ENCODE measurements at regions not wholly inside any gene's neighbourhood (a gene's known extent, or its start where the extent isn't known, plus 50 kb on each side); places are given as distances from the start of the nearest gene placed in this dataset.
"Not testable (repeated sequence)": the region's sequence is repeated elsewhere in the genome, so short reads cannot be mapped to it uniquely, and the experiment has no call there.

GRCh38 chr4:67327245-67328017 is 217.9 kb downstream of the CENPC start:
- no peak for TF ChIP-seq EZH2phosphoT487 (IDR thresholded peaks at IDR 0.05; ENCODE audit: borderline replicate concordance, low read depth, low read length)
- peak; percentile 98 for TF ChIP-seq CTCF (conservative IDR thresholded peaks at IDR 0.05; ENCODE audit: low read length)
- POLR2A ChIA-PET = interaction anchor here (0.7 kb wide), 1 partner anchor 178 kb away, joined by 3 read pairs; no protein-coding TSS in a partner anchor
- DNase-seq (ENCODE audit: low spot score) = peak; percentile 70
- intact Hi-C loops (cut with micrococcal nuclease; ENCODE audit: unreplicated experiment) = loop anchor here (2.0 kb wide), 1 partner anchor 239 kb away; no protein-coding TSS in a partner anchor
- Histone ChIP-seq H2AFZ (ENCODE audit: low read length) (no peak overlapping the region), H3K4me1 (ENCODE audit: insufficient read depth, low read length, poor library complexity, severe bottlenecking) (no peaks in the 10 kb centered on the region), H3K4me2 (ENCODE audit: low read length) (no peak overlapping the region), H3K9me3 (ENCODE audit: low read length) (no peaks in the 10 kb centered on the region), H4K20me1 (ENCODE audit: insufficient read depth, low read length) (no peaks in the 10 kb centered on the region), H3K9me2 (ENCODE audit: insufficient read depth, low read length) (no peaks in the 10 kb centered on the region), H3K36me3 (ENCODE audit: insufficient read depth, low read length) (no peaks in the 10 kb centered on the region), H3K27ac (ENCODE audit: low read depth, low read length, poor library complexity, severe bottlenecking) (no peak overlapping the region), H3K79me2 (ENCODE audit: insufficient read depth, low read depth, low read length) (no peaks in the 10 kb centered on the region), H3K4me3 (ENCODE audit: low read depth, low read length, poor library complexity, severe bottlenecking) (no peak overlapping the region)
- CTCF ChIA-PET (ENCODE audit: unreplicated experiment) = no interaction called here
- BruUV-seq (replicated peaks) = no TSS peak

GRCh38 chr4:67325791-67326190 is 219.5 kb downstream of the CENPC start:
- Histone ChIP-seq H3K79me2 (ENCODE audit: insufficient read depth, low read depth, low read length) (no peaks in the 10 kb centered on the region), H3K36me3 (ENCODE audit: insufficient read depth, low read length) (no peaks in the 10 kb centered on the region), H3K4me1 (ENCODE audit: insufficient read depth, low read length, poor library complexity, severe bottlenecking) (no peaks in the 10 kb centered on the region), H3K9me2 (ENCODE audit: insufficient read depth, low read length) (no peaks in the 10 kb centered on the region), H3K27ac (ENCODE audit: low read depth, low read length, poor library complexity, severe bottlenecking) (no peak overlapping the region), H3K4me3 (ENCODE audit: low read depth, low read length, poor library complexity, severe bottlenecking) (no peak overlapping the region), H3K4me2 (ENCODE audit: low read length) (no peak overlapping the region), H2AFZ (ENCODE audit: low read length) (no peak overlapping the region), H4K20me1 (ENCODE audit: insufficient read depth, low read length) (no peaks in the 10 kb centered on the region), H3K9me3 (ENCODE audit: low read length) (no peaks in the 10 kb centered on the region)
- TF ChIP-seq EZH2phosphoT487 (IDR thresholded peaks at IDR 0.05; ENCODE audit: borderline replicate concordance, low read depth, low read length) (no peak), CTCF (conservative IDR thresholded peaks at IDR 0.05; ENCODE audit: low read length) (no peak)
- CTCF ChIA-PET (ENCODE audit: unreplicated experiment) = no interaction called here
- POLR2A ChIA-PET = no interaction called here
- no peak for DNase-seq (ENCODE audit: low spot score)
- intact Hi-C loops (cut with micrococcal nuclease; ENCODE audit: unreplicated experiment) = loop anchor here (2.0 kb wide), 1 partner anchor 237 kb away; no protein-coding TSS in a partner anchor
- no TSS peak for BruUV-seq (replicated peaks)

GRCh38 chr4:67320645-67321044 is 224.7 kb downstream of the CENPC start:
- no TSS peak for BruUV-seq (replicated peaks)
- Histone ChIP-seq H3K4me2 (ENCODE audit: low read length) (no peak overlapping the region), H3K4me3 (ENCODE audit: low read depth, low read length, poor library complexity, severe bottlenecking) (no peak overlapping the region), H3K4me1 (ENCODE audit: insufficient read depth, low read length, poor library complexity, severe bottlenecking) (no peaks in the 10 kb centered on the region), H2AFZ (ENCODE audit: low read length) (no peak overlapping the region), H3K9me3 (ENCODE audit: low read length) (no peaks in the 10 kb centered on the region), H3K36me3 (ENCODE audit: insufficient read depth, low read length) (no peaks in the 10 kb centered on the region), H3K27ac (ENCODE audit: low read depth, low read length, poor library complexity, severe bottlenecking) (no peak overlapping the region), H3K79me2 (ENCODE audit: insufficient read depth, low read depth, low read length) (no peaks in the 10 kb centered on the region), H3K9me2 (ENCODE audit: insufficient read depth, low read length) (no peaks in the 10 kb centered on the region), H4K20me1 (ENCODE audit: insufficient read depth, low read length) (no peaks in the 10 kb centered on the region)
- CTCF ChIA-PET (ENCODE audit: unreplicated experiment) = no interaction called here
- TF ChIP-seq EZH2phosphoT487 (IDR thresholded peaks at IDR 0.05; ENCODE audit: borderline replicate concordance, low read depth, low read length) (no peak), CTCF (conservative IDR thresholded peaks at IDR 0.05; ENCODE audit: low read length) (no peak)
- no peak for DNase-seq (ENCODE audit: low spot score)
- intact Hi-C loops (cut with micrococcal nuclease; ENCODE audit: unreplicated experiment) = no loop called here
- POLR2A ChIA-PET = interaction anchor here (0.7 to 1.4 kb wide), 3 partner anchors 11 to 915 kb away, joined by 3 to 4 read pairs (median 3); no protein-coding TSS in a partner anchor

GRCh38 chr4:67319607-67320006 is 225.7 kb downstream of the CENPC start:
- H3K9me3 ChIP-seq (ENCODE audit: low read length); H3K79me2 ChIP-seq (ENCODE audit: insufficient read depth, low read depth, low read length); H4K20me1 ChIP-seq (ENCODE audit: insufficient read depth, low read length); DNase-seq (ENCODE audit: low spot score); H3K27ac ChIP-seq (ENCODE audit: low read depth, low read length, poor library complexity, severe bottlenecking); H3K4me3 ChIP-seq (ENCODE audit: low read depth, low read length, poor library complexity, severe bottlenecking); CTCF ChIA-PET (ENCODE audit: unreplicated experiment); H3K36me3 ChIP-seq (ENCODE audit: insufficient read depth, low read length); POLR2A ChIA-PET; BruUV-seq (replicated peaks); H3K4me2 ChIP-seq (ENCODE audit: low read length); H3K4me1 ChIP-seq (ENCODE audit: insufficient read depth, low read length, poor library complexity, severe bottlenecking); H2AFZ ChIP-seq (ENCODE audit: low read length); H3K9me2 ChIP-seq (ENCODE audit: insufficient read depth, low read length); intact Hi-C loops (cut with micrococcal nuclease; ENCODE audit: unreplicated experiment): not testable (repeated sequence)

Data from OCI-LY7 (cell line).